ENCODE measurements at regions not wholly inside any gene's neighbourhood (a gene's known extent, or its start where the extent isn't known, plus 50 kb on each side); places are given as distances from the start of the nearest gene placed in this dataset.

DNA sequence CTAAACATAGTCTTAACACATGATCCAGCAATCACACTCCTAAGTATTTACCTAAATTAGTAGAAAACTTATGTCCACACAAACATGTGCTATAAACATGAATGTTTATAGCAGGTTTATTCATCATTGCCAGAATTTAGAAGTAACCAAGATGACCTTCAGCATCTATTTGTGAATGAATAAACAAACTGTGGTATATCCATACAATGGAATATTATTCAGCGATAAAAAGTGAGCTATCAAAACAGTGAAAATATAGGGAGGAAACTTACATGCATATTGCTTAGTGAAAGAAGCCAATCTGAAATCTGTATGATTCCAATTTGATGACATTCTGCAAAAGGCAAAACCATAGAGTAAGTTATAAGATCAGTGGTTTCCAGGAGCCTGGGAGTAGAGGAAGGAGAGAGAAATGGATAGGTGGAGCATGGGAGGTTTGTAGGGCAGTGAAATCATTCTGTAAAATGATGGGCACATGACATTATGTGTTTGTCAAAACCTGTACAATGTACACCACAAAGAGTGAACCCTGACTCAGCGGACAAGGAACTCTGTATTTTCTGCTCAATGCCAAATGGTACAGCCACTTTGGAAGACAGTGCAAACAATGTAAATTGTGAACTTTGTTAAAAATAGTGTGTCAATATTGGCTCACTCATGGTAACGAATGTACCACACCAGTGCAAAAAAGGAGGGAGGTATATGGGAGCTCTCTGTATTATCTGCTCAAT lies 61.9 kb upstream of the IGFBP2 start:
- TF ChIP-seq, protein P1, sequence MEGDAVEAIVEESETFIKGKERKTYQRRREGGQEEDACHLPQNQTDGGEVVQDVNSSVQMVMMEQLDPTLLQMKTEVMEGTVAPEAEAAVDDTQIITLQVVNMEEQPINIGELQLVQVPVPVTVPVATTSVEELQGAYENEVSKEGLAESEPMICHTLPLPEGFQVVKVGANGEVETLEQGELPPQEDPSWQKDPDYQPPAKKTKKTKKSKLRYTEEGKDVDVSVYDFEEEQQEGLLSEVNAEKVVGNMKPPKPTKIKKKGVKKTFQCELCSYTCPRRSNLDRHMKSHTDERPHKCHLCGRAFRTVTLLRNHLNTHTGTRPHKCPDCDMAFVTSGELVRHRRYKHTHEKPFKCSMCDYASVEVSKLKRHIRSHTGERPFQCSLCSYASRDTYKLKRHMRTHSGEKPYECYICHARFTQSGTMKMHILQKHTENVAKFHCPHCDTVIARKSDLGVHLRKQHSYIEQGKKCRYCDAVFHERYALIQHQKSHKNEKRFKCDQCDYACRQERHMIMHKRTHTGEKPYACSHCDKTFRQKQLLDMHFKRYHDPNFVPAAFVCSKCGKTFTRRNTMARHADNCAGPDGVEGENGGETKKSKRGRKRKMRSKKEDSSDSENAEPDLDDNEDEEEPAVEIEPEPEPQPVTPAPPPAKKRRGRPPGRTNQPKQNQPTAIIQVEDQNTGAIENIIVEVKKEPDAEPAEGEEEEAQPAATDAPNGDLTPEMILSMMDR (IDR thresholded peaks at IDR 0.05; ENCODE audit: unreplicated experiment), result no peak
- no peak overlapping the region for H3K27ac Mint-ChIP-seq

DNA sequence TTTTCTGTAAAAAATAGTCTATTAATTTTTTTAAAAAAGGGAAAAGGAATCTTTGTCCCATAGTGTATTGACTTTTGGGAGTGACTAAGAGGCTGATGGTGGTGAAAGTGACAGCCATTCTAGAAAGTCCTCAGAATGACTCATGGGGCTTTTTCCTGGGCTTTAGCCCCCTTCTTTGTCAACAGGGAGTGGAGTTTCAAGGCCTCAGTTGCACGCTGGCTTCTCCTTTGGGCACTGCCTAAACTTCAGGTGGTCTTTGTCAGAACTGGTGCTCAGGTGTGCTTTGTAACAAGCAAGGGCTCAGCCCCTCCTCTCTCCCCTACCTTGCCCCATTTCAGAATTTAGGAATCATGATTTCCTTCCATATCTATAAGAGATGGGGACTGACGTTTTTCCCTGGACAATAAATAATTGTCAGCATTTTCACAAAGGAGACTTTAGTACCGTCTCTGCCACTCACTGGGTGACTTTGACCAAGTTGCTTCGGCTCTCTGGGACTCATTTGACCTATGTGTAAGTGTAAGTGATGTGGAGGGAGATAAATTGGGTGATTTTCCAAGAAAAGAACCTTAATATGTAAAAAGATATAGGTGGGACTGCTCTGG lies 61.2 kb upstream of the IGFBP2 start:
- H3K4me1 Mint-ChIP-seq, result peaks cover 17% of the 10 kb centered on the region
- H3K27ac Mint-ChIP-seq, result no peak overlapping the region
- peaks cover 6% of the 10 kb centered on the region for H3K9me3 Mint-ChIP-seq
- DNase-seq (ENCODE audit: low spot score in 2 of 2, unreplicated experiment in 2 of 2), result no peak
- TF ChIP-seq, protein P1 (IDR thresholded peaks at IDR 0.05; ENCODE audit: unreplicated experiment), result no peak
- H3K36me3 Mint-ChIP-seq, result peaks cover 3% of the 10 kb centered on the region
- H3K27me3 Mint-ChIP-seq (ENCODE audit: low read depth), result no peaks in the 10 kb centered on the region
- no peak overlapping the region for H3K4me3 Mint-ChIP-seq

More for the DNA sequence above, 61.9 kb upstream of the IGFBP2 start:
- Mint-ChIP-seq H3K36me3 (peaks cover 3% of the 10 kb centered on the region), H3K4me1 (peaks cover 17% of the 10 kb centered on the region), H3K4me3 (no peak overlapping the region), H3K9me3 (peaks cover 6% of the 10 kb centered on the region), H3K27me3 (ENCODE audit: low read depth) (no peaks in the 10 kb centered on the region)
- no peak for DNase-seq (ENCODE audit: low spot score in 2 of 2, unreplicated experiment in 2 of 2)

DNA sequence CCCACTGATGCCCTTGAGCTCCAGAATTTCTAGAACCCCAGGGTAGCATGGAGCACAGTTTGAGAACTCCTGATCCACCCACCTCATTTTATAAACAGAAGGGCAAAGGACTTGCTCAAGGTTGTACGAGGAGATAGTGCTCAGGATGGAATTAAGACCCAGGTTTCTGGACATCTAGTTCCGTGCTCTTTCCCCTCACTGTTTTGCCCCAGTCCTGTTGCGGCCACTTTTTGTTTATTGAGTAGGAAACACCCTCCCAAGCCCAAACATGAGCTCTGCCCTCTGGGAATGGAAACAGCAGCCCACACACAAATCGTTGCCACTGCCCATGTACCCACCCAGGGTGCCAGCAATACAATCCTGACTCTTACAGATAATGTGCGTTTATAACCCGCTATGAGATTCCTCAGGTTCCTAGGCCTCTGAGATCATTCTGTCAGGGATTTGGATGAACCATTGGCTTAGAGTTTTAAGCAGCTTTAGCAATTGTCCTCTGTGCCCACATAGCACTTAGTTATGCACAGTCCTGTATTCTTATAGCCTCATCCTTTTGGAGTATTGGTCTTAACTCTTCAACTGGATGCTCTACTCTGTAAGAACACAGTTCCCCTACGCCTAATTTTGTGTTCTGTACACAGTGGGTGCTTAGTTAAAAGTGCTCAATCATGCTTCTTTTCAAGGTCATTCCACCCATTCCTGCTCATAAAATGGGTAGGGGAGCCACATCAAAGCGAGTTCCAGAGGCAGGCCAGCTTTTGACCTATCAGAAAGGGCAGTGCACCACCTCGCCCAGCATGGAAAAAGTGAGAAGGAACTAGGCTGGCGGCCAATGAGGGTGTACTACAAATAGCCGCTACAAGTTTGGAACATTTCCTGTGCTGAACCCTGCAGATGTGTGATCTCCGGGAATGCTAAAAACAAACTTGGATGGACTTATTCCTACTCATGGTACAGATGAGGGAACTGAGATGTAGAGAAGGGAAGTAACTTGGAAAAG lies 60.3 kb upstream of the IGFBP2 start:
- Mint-ChIP-seq H3K9me3 (peaks cover 6% of the 10 kb centered on the region), H3K4me3 (no peak overlapping the region), H3K27ac (no peak overlapping the region), H3K27me3 (ENCODE audit: low read depth) (no peaks in the 10 kb centered on the region), H3K36me3 (peaks cover 3% of the 10 kb centered on the region), H3K4me1 (peaks cover 15% of the 10 kb centered on the region)
- no peak for DNase-seq (ENCODE audit: low spot score in 2 of 2, unreplicated experiment in 2 of 2)
- TF ChIP-seq, protein P1 (IDR thresholded peaks at IDR 0.05; ENCODE audit: unreplicated experiment), result no peak

DNA sequence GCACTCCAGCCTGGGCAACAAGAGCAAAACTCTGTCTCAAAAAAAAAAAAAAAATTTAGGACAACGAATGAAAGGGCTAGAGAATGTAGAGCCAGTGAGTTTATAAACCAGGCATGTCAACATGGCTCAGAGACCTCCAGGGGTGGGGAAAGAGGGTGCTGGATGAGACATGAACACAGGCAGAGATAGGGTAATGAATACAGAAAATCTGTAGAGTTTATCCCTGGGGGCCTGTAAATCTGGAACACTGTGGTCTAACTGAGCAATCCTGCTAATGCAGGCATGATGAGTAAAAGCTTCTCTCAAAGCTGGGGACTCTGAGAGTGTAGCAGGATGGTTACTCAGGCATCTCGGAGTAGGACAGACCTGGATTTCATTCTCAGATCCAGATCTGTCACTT lies 59.2 kb upstream of the IGFBP2 start:
- peaks cover 6% of the 10 kb centered on the region for H3K9me3 Mint-ChIP-seq
- peaks cover 8% of the 10 kb centered on the region for H3K4me1 Mint-ChIP-seq
- no peak for DNase-seq (ENCODE audit: low spot score in 2 of 2, unreplicated experiment in 2 of 2)
- TF ChIP-seq, protein P1 (IDR thresholded peaks at IDR 0.05; ENCODE audit: unreplicated experiment), result no peak
- H3K27ac Mint-ChIP-seq, result no peak overlapping the region
- no peaks in the 10 kb centered on the region for H3K27me3 Mint-ChIP-seq (ENCODE audit: low read depth)
- H3K4me3 Mint-ChIP-seq, result no peak overlapping the region
- H3K36me3 Mint-ChIP-seq, result peaks cover 3% of the 10 kb centered on the region

DNA sequence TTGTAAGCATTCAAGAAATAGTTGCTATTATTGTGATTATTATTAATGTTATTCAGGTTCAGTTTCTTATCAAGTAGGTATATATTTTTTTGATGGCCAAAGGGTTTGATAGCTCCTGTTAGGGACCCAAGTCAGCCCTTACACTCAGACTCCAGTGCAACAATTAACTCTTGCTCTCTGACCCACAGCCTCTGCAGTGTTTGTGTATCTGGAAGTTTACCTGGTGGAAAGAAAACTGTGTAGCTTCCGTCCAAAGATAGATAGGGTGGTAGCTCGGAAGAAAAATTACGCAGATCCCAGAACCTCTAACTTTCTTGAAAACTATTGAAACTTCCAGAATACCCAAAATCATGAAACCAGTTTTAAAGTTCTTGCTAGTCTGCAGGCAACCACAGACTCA lies 58.6 kb upstream of the IGFBP2 start:
- DNase-seq (ENCODE audit: low spot score in 2 of 2, unreplicated experiment in 2 of 2), result no peak
- Mint-ChIP-seq H3K4me1 (peaks cover 4% of the 10 kb centered on the region), H3K4me3 (no peak overlapping the region), H3K27ac (no peak overlapping the region), H3K27me3 (ENCODE audit: low read depth) (no peaks in the 10 kb centered on the region), H3K9me3 (peaks cover 6% of the 10 kb centered on the region), H3K36me3 (peaks cover 3% of the 10 kb centered on the region)
- TF ChIP-seq, protein P1 (IDR thresholded peaks at IDR 0.05; ENCODE audit: unreplicated experiment), result no peak

Measured in mesothelial cell of epicardium (in vitro differentiated cells).